NB4 (cell line): ENCODE measurements at regions not wholly inside any gene's neighbourhood (a gene's known extent, or its start where the extent isn't known, plus 50 kb on each side); places are given as distances from the start of the nearest gene placed in this dataset.

Experiments used
- CTCF ChIP-seq: IDR thresholded peaks from one replicate; pipeline ENCODE4 v1.5.1; 2012; ENCODE audit warnings: low read depth, low read length
- MAX ChIP-seq: IDR thresholded peaks from 2 replicates; pipeline ENCODE4 v1.6.1; 2011; ENCODE audit warnings: low read depth, low read length
- MYC ChIP-seq: IDR thresholded peaks from 2 replicates; pipeline ENCODE4 v1.6.1; 2011; ENCODE audit warnings: low read depth, low read length
- POLR2A ChIP-seq: IDR thresholded peaks from 2 replicates; pipeline ENCODE4 v1.6.1; 2011; ENCODE audit warnings: mild to moderate bottlenecking; ENCODE audit not compliant: insufficient read length; ENCODE audit errors: extremely low read depth

DNA sequence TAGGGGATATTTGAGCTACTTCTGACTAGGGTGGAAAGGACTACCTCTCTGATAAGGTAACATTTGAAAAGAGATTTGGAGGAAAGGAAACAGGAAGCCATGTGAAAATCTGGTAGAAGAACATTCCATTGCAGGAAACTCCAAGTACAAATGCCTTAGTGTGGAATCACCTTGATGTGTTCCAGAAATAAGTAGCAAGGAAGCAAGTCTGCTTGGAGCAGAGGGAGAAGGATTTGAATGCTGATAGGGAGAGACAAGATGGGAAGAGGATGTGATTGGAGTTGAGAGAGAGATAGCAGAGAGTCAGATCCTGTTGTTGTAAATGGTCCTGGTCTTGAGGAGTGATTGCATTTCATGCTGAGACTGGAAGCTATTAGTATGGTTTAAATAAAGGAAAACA is 335.1 kb upstream of the DCBLD2 start:
- TF ChIP-seq CTCF (no peak), MAX (no peak), MYC (no peak), POLR2A (no peak)
